ENCODE measurements at regions not wholly inside any gene's neighbourhood (a gene's known extent, or its start where the extent isn't known, plus 50 kb on each side); places are given as distances from the start of the nearest gene placed in this dataset.

DNA sequence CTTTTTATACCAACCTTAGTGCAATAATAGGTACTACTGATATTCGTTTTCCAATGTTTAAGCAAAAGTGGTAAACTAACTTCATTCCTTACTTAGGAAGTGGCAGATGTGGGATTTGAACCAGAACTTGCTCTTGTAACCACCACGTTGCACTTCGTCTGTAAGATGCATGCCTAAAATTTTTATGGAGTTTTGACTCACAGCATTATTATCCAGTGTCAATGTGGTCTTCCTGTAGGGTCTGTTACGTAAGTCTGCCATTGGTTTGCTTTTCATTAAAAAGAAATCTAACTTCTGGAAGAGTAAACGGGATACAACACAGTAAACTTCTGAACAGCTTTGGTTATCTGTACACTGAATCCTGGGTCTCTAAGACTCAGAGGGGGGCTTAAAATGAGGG lies 521.0 kb upstream of the WWC1 start (continued):
- TF ChIP-seq, protein P1, sequence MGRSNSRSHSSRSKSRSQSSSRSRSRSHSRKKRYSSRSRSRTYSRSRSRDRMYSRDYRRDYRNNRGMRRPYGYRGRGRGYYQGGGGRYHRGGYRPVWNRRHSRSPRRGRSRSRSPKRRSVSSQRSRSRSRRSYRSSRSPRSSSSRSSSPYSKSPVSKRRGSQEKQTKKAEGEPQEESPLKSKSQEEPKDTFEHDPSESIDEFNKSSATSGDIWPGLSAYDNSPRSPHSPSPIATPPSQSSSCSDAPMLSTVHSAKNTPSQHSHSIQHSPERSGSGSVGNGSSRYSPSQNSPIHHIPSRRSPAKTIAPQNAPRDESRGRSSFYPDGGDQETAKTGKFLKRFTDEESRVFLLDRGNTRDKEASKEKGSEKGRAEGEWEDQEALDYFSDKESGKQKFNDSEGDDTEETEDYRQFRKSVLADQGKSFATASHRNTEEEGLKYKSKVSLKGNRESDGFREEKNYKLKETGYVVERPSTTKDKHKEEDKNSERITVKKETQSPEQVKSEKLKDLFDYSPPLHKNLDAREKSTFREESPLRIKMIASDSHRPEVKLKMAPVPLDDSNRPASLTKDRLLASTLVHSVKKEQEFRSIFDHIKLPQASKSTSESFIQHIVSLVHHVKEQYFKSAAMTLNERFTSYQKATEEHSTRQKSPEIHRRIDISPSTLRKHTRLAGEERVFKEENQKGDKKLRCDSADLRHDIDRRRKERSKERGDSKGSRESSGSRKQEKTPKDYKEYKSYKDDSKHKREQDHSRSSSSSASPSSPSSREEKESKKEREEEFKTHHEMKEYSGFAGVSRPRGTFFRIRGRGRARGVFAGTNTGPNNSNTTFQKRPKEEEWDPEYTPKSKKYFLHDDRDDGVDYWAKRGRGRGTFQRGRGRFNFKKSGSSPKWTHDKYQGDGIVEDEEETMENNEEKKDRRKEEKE (IDR thresholded peaks at IDR 0.05): no peak
- TF ChIP-seq ZSCAN9 (CRISPR knock-in tag; IDR thresholded peaks at IDR 0.05; ENCODE audit: borderline replicate concordance) (no peak), ZBTB7A (CRISPR knock-in tag; IDR thresholded peaks at IDR 0.05) (no peak), YEATS2 (CRISPR knock-in tag; IDR thresholded peaks at IDR 0.05; ENCODE audit: borderline replicate concordance) (no peak), HOXA7 (CRISPR knock-in tag; IDR thresholded peaks at IDR 0.05) (no peak)
- TF ChIP-seq, protein P2, sequence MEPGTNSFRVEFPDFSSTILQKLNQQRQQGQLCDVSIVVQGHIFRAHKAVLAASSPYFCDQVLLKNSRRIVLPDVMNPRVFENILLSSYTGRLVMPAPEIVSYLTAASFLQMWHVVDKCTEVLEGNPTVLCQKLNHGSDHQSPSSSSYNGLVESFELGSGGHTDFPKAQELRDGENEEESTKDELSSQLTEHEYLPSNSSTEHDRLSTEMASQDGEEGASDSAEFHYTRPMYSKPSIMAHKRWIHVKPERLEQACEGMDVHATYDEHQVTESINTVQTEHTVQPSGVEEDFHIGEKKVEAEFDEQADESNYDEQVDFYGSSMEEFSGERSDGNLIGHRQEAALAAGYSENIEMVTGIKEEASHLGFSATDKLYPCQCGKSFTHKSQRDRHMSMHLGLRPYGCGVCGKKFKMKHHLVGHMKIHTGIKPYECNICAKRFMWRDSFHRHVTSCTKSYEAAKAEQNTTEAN (CRISPR knock-in tag; conservative IDR thresholded peaks at IDR 0.05): no peak
- TF ChIP-seq, protein P3, sequence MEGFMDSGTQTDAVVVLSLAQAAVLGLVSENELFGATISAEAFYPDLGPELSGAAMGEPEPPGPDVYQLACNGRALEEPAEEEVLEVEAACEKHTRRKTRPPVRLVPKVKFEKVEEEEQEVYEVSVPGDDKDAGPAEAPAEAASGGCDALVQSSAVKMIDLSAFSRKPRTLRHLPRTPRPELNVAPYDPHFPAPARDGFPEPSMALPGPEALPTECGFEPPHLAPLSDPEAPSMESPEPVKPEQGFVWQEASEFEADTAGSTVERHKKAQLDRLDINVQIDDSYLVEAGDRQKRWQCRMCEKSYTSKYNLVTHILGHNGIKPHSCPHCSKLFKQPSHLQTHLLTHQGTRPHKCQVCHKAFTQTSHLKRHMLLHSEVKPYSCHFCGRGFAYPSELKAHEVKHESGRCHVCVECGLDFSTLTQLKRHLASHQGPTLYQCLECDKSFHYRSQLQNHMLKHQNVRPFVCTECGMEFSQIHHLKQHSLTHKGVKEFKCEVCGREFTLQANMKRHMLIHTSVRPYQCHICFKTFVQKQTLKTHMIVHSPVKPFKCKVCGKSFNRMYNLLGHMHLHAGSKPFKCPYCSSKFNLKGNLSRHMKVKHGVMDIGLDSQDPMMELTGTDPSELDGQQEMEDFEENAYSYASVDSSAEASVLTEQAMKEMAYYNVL (CRISPR knock-in tag; IDR thresholded peaks at IDR 0.05; ENCODE audit: borderline replicate concordance): no peak

DNA sequence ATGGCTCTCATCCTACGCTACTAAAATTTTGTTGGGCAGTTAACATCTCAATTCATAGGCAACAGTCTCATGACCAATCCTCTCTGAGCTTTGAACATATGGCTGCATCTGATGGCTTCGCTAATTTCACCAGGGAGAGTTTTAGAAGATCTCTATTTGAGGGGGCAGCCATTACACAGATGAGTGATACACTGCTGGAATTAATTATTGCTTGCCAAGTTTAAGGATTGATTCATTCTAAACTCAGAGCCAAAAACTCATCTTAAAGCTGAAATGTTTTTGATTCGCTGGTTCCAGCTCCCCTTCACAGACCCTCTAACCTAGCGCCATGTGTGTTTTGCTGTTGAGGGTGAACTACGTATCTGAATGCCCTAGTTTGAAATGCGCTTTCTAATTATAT lies 519.9 kb upstream of the WWC1 start:
- Histone ChIP-seq H3K9me3 (ENCODE audit: low read length) (no peaks in the 10 kb centered on the region), H3K4me3 (replicated peaks in 1 of 3; ENCODE audit: insufficient read depth in 1 of 3, low read depth in 2 of 3, low read length in 3 of 3) (no peak overlapping the region), H2AFZ (ENCODE audit: low read length) (no peak overlapping the region), H3K27me3 (ENCODE audit: control insufficient read depth in 1 of 2, insufficient read depth in 2 of 2, low read length in 2 of 2) (no peaks in the 10 kb centered on the region), H3K27ac (ENCODE audit: extremely low read length, insufficient read depth, low read length) (no peak overlapping the region), H3K79me2 (ENCODE audit: insufficient read depth, low read length) (no peaks in the 10 kb centered on the region), H3K36me3 (replicated peaks in 1 of 2; ENCODE audit: control insufficient read depth in 1 of 2, insufficient read depth in 2 of 2, low read length in 2 of 2) (no peaks in the 10 kb centered on the region), H4K20me1 (ENCODE audit: insufficient read depth, low read length) (no peaks in the 10 kb centered on the region), H3K9ac (ENCODE audit: insufficient read depth, low read depth, low read length) (no peak overlapping the region), H3K4me2 (ENCODE audit: low read depth, low read length) (no peak overlapping the region), H3K4me1 (ENCODE audit: insufficient read depth, low read length) (no peaks in the 10 kb centered on the region)
- DNase-seq (ENCODE audit: low spot score): no peak
- no peak for FAIRE-seq
- ATAC-seq: no peak
- ChIA-PET POLR2A (no interaction called here), CTCF (ENCODE audit: low intra/inter-chr PET ratio, low total read pairs) (no interaction called here)
- in situ Hi-C loops (cut with HindIII; ENCODE audit: extremely low pct_ligation_motif_present, low pct_unique_long_range_greater_than_20kb): no loop called here
- BruUV-seq (replicated peaks): no TSS peak
- WGBS (ENCODE audit: low lambda C conversion rate): 31% methylated on average over 6 of the region's 6 CpGs
- intact Hi-C loops (cut with micrococcal nuclease; ENCODE audit: unreplicated experiment): no loop called here
- TF ChIP-seq ZNF644 (CRISPR knock-in tag; IDR thresholded peaks at IDR 0.05; ENCODE audit: low read depth) (no peak), SKI (IDR thresholded peaks at IDR 0.05; ENCODE audit: partially characterized antibody) (no peak), PHF5A (CRISPR knock-in tag; IDR thresholded peaks at IDR 0.05; ENCODE audit: low read depth, unreplicated experiment) (no peak), ZNF546 (CRISPR knock-in tag; conservative IDR thresholded peaks at IDR 0.05) (no peak), NFYB (CRISPR knock-in tag; IDR thresholded peaks at IDR 0.05) (no peak), JUND (CRISPR knock-in tag; IDR thresholded peaks at IDR 0.05) (no peak), EZH2 (conservative IDR thresholded peaks at IDR 0.05; ENCODE audit: low read depth, low read length) (no peak), FLYWCH1 (CRISPR knock-in tag; IDR thresholded peaks at IDR 0.05) (no peak), HMGA1 (CRISPR knock-in tag; conservative IDR thresholded peaks at IDR 0.05) (no peak), HCFC1 (IDR thresholded peaks at IDR 0.05; ENCODE audit: low read depth, low read length) (no peak)
- TF ChIP-seq, protein P4, sequence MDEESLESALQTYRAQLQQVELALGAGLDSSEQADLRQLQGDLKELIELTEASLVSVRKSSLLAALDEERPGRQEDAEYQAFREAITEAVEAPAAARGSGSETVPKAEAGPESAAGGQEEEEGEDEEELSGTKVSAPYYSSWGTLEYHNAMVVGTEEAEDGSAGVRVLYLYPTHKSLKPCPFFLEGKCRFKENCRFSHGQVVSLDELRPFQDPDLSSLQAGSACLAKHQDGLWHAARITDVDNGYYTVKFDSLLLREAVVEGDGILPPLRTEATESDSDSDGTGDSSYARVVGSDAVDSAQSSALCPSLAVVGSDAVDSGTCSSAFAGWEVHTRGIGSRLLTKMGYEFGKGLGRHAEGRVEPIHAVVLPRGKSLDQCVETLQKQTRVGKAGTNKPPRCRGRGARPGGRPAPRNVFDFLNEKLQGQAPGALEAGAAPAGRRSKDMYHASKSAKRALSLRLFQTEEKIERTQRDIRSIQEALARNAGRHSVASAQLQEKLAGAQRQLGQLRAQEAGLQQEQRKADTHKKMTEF (CRISPR knock-in tag; IDR thresholded peaks at IDR 0.05): no peak
